GM12873 (cell line): ENCODE measurements at regions not wholly inside any gene's neighbourhood (a gene's known extent, or its start where the extent isn't known, plus 50 kb on each side); places are given as distances from the start of the nearest gene placed in this dataset.

Experiments used
- TF ChIP-seq, protein P1 (sequence below): IDR thresholded peaks from 2 replicates; pipeline ENCODE4 v1.5.1; 2012; ENCODE audit warnings: low read depth, mild to moderate bottlenecking, moderate library complexity, low read length, control low read depth; ENCODE audit not compliant: insufficient read depth; ENCODE audit errors: missing control alignments

GRCh38 chr21:43335119-43335518 lies 91.8 kb downstream of the SIK1 start:
- TF ChIP-seq, protein P1, sequence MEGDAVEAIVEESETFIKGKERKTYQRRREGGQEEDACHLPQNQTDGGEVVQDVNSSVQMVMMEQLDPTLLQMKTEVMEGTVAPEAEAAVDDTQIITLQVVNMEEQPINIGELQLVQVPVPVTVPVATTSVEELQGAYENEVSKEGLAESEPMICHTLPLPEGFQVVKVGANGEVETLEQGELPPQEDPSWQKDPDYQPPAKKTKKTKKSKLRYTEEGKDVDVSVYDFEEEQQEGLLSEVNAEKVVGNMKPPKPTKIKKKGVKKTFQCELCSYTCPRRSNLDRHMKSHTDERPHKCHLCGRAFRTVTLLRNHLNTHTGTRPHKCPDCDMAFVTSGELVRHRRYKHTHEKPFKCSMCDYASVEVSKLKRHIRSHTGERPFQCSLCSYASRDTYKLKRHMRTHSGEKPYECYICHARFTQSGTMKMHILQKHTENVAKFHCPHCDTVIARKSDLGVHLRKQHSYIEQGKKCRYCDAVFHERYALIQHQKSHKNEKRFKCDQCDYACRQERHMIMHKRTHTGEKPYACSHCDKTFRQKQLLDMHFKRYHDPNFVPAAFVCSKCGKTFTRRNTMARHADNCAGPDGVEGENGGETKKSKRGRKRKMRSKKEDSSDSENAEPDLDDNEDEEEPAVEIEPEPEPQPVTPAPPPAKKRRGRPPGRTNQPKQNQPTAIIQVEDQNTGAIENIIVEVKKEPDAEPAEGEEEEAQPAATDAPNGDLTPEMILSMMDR, result no peak

GRCh38 chr21:43334214-43334958 lies 92.5 kb downstream of the SIK1 start:
- TF ChIP-seq, protein P1, result no peak

GRCh38 chr21:43333298-43334062 lies 93.5 kb downstream of the SIK1 start:
- TF ChIP-seq, protein P1, result no peak

DNA sequence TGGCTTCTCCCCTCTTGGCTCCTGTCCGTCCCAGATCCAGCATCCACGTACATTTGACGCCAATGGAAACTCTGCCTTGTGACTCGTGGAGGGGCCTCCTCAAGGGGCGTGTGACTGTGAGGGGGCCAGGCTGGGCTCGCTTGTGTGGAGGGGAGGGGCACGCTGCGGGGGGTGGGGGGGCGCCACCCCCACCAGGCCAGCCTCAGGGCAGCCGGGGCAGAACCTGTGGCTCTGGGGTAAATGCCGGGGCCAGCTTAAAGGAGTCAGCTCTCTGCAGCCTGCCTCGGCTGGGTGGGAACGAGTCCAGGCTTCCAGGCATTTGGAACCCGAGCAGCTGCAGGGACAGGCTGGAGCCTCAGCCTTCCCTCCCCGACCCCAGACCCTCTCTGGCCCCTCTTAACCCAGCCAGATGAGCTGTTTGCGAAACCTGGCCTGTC lies 94.1 kb downstream of the SIK1 start:
- TF ChIP-seq, protein P1, result no peak

DNA sequence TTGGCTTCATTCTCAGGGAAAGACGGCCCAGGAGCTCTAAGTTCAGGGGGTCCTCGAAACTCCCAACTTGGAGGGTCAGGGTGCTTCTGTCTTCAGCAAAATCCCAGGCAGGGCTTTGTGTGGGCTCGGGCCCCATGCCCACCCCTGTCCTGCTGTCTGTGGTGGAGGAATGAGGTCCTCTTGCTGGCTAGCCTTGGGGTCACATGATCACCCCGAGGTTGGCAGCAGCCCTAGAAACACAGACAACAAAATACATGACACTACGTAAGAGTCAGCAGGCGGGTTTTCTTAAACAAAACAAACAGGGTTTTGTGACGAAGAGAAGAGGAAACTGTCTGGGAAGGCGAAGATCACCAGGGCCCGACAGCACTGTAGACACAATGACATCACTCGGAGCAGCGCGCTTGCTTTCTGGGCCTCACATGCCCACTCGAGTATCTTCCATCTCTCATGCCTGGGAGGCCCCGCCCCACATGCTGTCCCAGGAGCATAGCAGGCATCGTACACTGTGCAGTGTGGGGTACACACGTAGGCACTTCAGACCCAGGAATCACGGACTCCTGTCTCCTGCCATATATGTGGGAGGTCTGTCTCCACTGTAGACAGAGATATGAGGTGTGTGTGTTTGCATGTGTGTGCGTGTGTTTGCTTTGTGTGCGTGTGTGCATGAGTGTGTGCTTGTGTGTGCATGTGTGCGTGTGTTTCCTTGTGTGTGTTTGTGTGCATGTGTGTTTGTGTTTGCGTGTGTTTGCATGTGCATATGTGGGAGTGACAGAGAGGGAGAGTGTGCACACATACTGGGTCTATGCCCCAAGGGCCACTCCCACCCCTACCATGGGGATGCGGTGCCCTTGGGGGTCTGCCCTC lies 94.7 kb downstream of the SIK1 start:
- TF ChIP-seq, protein P1, result no peak

GRCh38 chr21:43331111-43331961 lies 95.6 kb downstream of the SIK1 start:
- TF ChIP-seq, protein P1, result no peak
